ENCODE measurements at regions not wholly inside any gene's neighbourhood (a gene's known extent, or its start where the extent isn't known, plus 50 kb on each side); places are given as distances from the start of the nearest gene placed in this dataset.

DNA sequence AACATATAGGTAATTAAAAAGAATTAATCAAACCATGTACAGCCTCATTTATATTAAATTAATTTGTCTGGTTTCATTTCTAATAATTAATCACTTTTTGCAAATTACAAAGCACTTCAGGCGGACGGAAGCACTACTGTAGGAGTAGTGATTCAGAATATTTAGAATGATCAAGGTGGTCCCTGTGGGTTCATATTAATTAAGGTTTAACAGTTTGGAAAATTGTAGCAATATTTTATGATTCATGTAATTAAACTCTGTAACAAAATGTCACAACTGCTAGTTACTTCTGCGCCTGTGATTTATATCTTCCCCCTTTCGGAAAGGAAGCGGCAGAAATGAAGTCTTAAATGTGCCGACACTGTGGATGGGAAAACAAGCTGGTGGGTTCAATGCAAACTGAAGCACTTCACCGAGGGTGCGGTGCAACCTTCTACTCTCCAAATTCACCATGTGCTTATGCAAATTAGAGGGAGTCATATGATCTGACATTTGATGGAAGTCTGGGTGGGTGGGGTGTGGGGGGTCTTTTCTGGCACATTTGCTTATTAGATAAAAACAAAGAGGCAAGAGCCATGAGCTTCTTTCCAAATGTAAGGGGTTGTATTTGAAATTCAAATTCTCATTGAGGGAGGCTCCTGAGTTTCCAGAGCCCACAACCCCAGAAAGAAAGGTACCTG is 679.4 kb downstream of the TOX3 start:
- Mint-ChIP-seq H3K4me3 (ENCODE audit: low read depth, unreplicated experiment) (no peak overlapping the region), H3K36me3 (ENCODE audit: insufficient read depth, unreplicated experiment) (no peaks in the 10 kb centered on the region), H3K4me1 (ENCODE audit: low read depth, unreplicated experiment) (peaks cover 18% of the 10 kb centered on the region), H3K27ac (ENCODE audit: unreplicated experiment) (no peak overlapping the region), H3K9me3 (ENCODE audit: low read depth, unreplicated experiment) (no peaks in the 10 kb centered on the region), H3K27me3 (ENCODE audit: unreplicated experiment) (no peaks in the 10 kb centered on the region)
- no TSS peak for BruUV-seq (replicated peaks)
- CTCF ChIA-PET = no interaction called here
- no peak for DNase-seq
- TF ChIP-seq, protein P1, sequence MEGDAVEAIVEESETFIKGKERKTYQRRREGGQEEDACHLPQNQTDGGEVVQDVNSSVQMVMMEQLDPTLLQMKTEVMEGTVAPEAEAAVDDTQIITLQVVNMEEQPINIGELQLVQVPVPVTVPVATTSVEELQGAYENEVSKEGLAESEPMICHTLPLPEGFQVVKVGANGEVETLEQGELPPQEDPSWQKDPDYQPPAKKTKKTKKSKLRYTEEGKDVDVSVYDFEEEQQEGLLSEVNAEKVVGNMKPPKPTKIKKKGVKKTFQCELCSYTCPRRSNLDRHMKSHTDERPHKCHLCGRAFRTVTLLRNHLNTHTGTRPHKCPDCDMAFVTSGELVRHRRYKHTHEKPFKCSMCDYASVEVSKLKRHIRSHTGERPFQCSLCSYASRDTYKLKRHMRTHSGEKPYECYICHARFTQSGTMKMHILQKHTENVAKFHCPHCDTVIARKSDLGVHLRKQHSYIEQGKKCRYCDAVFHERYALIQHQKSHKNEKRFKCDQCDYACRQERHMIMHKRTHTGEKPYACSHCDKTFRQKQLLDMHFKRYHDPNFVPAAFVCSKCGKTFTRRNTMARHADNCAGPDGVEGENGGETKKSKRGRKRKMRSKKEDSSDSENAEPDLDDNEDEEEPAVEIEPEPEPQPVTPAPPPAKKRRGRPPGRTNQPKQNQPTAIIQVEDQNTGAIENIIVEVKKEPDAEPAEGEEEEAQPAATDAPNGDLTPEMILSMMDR (IDR thresholded peaks at IDR 0.05; ENCODE audit: unreplicated experiment) = no peak
- intact Hi-C loops (cut with micrococcal nuclease; ENCODE audit: unreplicated experiment) = no loop called here

DNA sequence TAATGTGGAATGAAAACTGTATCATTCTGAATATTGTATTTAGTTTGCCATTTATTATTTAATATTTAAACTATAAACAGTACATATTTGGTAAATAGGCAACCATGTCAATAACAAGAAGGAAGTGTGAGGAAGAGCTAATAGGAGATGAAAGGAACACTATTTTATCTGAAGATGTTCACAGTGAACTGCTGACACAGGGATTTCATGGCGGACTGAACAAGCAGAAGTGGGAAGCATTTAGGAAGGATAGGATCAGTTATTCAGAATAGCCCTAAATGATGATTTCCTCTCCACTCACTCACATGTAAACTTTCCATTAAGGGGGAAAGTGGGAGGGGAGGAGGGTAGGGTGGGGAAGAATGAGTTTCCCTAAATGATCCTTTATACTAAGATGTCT is 682.4 kb downstream of the TOX3 start:
- H3K27ac Mint-ChIP-seq (ENCODE audit: unreplicated experiment) = no peak overlapping the region
- TF ChIP-seq, protein P1 (IDR thresholded peaks at IDR 0.05; ENCODE audit: unreplicated experiment) = no peak
- H3K4me1 Mint-ChIP-seq (ENCODE audit: low read depth, unreplicated experiment) = peaks cover 9% of the 10 kb centered on the region
- intact Hi-C loops (cut with micrococcal nuclease; ENCODE audit: unreplicated experiment) = no loop called here
- H3K4me3 Mint-ChIP-seq (ENCODE audit: low read depth, unreplicated experiment) = no peak overlapping the region
- DNase-seq = no peak
- CTCF ChIA-PET = interaction anchor here (0.6 kb wide), 1 partner anchor 272 kb away, joined by 3 read pairs; no protein-coding TSS in a partner anchor
- BruUV-seq (replicated peaks) = no TSS peak
- H3K27me3 Mint-ChIP-seq (ENCODE audit: unreplicated experiment) = peaks cover 14% of the 10 kb centered on the region
- H3K36me3 Mint-ChIP-seq (ENCODE audit: insufficient read depth, unreplicated experiment) = no peaks in the 10 kb centered on the region
- no peaks in the 10 kb centered on the region for H3K9me3 Mint-ChIP-seq (ENCODE audit: low read depth, unreplicated experiment)

DNA sequence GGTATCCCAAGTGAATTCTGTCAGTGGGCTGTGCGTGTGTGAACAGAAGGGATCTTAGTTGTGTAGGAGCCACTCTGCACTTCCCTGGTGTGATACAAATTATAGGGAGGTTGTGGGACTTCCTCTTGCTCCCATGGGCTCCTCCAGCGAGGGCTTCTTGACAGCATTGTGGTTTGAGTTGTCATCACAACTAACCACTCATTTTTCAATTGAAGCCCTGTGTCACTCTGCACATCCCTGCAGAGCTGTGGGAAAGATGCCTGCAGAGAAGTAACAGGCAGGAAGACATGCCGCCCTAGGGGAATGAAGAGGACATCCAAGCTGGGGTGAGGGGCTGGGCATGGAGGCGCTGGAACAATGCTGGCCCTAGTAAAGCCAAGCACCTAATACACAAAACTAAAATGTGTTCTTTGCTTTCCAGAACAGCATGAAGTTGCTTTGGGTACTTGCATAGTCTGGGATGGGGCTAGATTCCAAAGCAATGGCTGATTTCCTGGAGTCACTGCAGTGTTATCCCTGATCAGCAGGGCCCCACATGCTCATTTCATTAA is 692.5 kb downstream of the TOX3 start:
- intact Hi-C loops (cut with micrococcal nuclease; ENCODE audit: unreplicated experiment) = no loop called here

DNA sequence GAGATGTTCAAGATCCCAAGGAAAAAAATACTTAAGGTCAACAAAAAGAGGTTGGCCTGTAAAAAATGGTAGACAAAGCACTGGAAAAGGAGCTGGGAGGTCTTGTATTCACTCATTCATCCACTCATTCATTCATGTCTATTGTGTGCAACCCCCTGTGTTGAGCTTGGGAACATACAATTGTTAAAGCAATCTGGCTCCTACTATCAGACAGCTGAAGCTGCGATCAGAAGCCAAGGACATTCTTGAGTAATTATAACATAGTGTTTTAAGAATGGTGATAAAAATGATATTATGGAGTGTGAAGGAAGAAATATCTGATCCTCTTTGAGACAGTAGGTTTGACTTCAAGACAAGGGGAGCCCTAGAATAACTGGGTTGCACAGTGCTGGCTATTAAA is 693.4 kb downstream of the TOX3 start:
- BruUV-seq (replicated peaks) = no TSS peak
- CTCF ChIA-PET = no interaction called here
- H3K27ac Mint-ChIP-seq (ENCODE audit: unreplicated experiment) = no peak overlapping the region

More for the DNA sequence above, 692.5 kb downstream of the TOX3 start:
- Mint-ChIP-seq H3K27me3 (ENCODE audit: unreplicated experiment) (no peaks in the 10 kb centered on the region), H3K4me1 (ENCODE audit: low read depth, unreplicated experiment) (peaks cover 17% of the 10 kb centered on the region), H3K9me3 (ENCODE audit: low read depth, unreplicated experiment) (no peaks in the 10 kb centered on the region), H3K27ac (ENCODE audit: unreplicated experiment) (no peak overlapping the region), H3K36me3 (ENCODE audit: insufficient read depth, unreplicated experiment) (no peaks in the 10 kb centered on the region), H3K4me3 (ENCODE audit: low read depth, unreplicated experiment) (no peak overlapping the region)
- DNase-seq = no peak
- CTCF ChIA-PET = no interaction called here
- BruUV-seq (replicated peaks) = no TSS peak
- TF ChIP-seq, protein P1 (IDR thresholded peaks at IDR 0.05; ENCODE audit: unreplicated experiment) = no peak

More for the DNA sequence above, 693.4 kb downstream of the TOX3 start:
- TF ChIP-seq, protein P1 (IDR thresholded peaks at IDR 0.05; ENCODE audit: unreplicated experiment) = no peak
- Mint-ChIP-seq H3K4me3 (ENCODE audit: low read depth, unreplicated experiment) (no peak overlapping the region), H3K4me1 (ENCODE audit: low read depth, unreplicated experiment) (peaks cover 21% of the 10 kb centered on the region), H3K9me3 (ENCODE audit: low read depth, unreplicated experiment) (no peaks in the 10 kb centered on the region), H3K36me3 (ENCODE audit: insufficient read depth, unreplicated experiment) (no peaks in the 10 kb centered on the region), H3K27me3 (ENCODE audit: unreplicated experiment) (no peaks in the 10 kb centered on the region)
- intact Hi-C loops (cut with micrococcal nuclease; ENCODE audit: unreplicated experiment) = no loop called here
- no peak for DNase-seq

All from Calu3 (cell line).